RWPE2 (cell line): ENCODE measurements at regions not wholly inside any gene's neighbourhood (a gene's known extent, or its start where the extent isn't known, plus 50 kb on each side); places are given as distances from the start of the nearest gene placed in this dataset.

Experiments used
- ATAC-seq: fragments of 200-7000 bp; cut with Tn5 transposase; 3 replicates; pipeline ENCODE4 v1.9.1; 2021; ENCODE audit warnings: low read depth
- DNase-seq: peaks from one replicate; pipeline ENCODE4 v3.0.0-alpha.2; 2020; ENCODE audit warnings: low spot score
- H3K27ac ChIP-seq: fragments of 450-650 bp; 2 replicates; pipeline ENCODE4 v1.5.1; 2017; ENCODE audit warnings: mild to moderate bottlenecking; ENCODE audit not compliant: poor library complexity, severe bottlenecking
- H3K27me3 ChIP-seq: fragments of 250-450 bp; sonication (Bioruptor Pico); 2 replicates; pipeline ENCODE4 v1.5.1; 2021; ENCODE audit warnings: mild to moderate bottlenecking, moderate library complexity; ENCODE audit not compliant: insufficient read depth, poor library complexity, severe bottlenecking
- H3K36me3 ChIP-seq: fragments of 250-450 bp; sonication (Bioruptor Pico); 2 replicates; pipeline ENCODE4 v1.5.1; 2020; ENCODE audit warnings: low read depth, mild to moderate bottlenecking, moderate library complexity
- H3K4me1 ChIP-seq: fragments of 250-450 bp; sonication (Bioruptor Pico); 2 replicates; pipeline ENCODE4 v1.5.1; 2021; ENCODE audit warnings: mild to moderate bottlenecking, moderate library complexity; ENCODE audit not compliant: insufficient read depth, poor library complexity, severe bottlenecking
- H3K4me3 ChIP-seq: fragments of 250-450 bp; sonication (Bioruptor Pico); 2 replicates; pipeline ENCODE4 v1.5.1; 2021; ENCODE audit warnings: mild to moderate bottlenecking, moderate library complexity; ENCODE audit not compliant: severe bottlenecking
- H3K9me3 ChIP-seq: fragments of 250-450 bp; sonication (Bioruptor Pico); 2 replicates; pipeline ENCODE4 v1.5.1; 2021; ENCODE audit warnings: mild to moderate bottlenecking, moderate library complexity; ENCODE audit not compliant: severe bottlenecking
- TF ChIP-seq, protein P1 (sequence below): fragments of 450-650 bp; IDR thresholded peaks from one replicate; pipeline ENCODE4 v1.5.1; 2017; ENCODE audit warnings: mild to moderate bottlenecking, moderate library complexity; ENCODE audit not compliant: poor library complexity, severe bottlenecking

DNA sequence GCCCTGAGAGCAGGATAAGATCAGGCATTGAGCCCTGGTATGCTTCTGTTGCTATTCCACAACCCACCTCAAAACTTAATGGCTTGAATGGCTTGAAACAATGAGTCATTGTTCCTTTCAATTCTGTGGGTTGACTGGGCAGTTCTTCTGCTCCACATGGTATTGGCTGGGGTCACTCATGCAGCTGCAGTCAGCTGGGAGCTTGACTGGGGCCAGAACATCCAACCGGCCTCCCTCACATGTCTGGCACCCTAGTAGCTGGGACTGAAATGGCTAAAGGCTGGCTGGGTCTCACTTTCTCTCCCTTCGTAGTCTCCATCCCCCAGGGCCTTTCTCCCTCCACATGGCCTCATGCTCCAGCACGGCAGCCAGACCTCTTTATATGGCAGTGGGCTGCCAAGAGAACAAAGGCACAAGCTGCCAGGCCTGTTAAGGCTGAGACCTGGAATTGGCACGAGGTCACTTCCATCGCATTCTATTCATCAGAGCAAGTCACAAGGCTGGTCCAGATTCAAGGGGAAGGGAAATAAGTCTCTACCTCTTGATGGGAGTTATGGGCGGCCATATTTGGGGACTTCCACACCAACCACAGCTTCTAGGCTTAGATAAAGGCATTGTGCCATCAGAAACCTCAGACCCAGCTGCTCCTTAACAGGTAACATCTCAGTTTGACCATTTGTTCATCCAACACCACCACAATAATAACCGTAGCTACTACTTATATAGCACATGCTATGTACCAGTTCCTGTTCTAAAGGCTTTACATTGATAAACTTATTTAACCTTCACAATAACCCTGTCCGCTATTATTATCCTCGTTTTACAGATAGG is 159.7 kb upstream of the ATP6AP2 start:
- DNase-seq (no peak), ATAC-seq (no peak)
- TF ChIP-seq, protein P1, sequence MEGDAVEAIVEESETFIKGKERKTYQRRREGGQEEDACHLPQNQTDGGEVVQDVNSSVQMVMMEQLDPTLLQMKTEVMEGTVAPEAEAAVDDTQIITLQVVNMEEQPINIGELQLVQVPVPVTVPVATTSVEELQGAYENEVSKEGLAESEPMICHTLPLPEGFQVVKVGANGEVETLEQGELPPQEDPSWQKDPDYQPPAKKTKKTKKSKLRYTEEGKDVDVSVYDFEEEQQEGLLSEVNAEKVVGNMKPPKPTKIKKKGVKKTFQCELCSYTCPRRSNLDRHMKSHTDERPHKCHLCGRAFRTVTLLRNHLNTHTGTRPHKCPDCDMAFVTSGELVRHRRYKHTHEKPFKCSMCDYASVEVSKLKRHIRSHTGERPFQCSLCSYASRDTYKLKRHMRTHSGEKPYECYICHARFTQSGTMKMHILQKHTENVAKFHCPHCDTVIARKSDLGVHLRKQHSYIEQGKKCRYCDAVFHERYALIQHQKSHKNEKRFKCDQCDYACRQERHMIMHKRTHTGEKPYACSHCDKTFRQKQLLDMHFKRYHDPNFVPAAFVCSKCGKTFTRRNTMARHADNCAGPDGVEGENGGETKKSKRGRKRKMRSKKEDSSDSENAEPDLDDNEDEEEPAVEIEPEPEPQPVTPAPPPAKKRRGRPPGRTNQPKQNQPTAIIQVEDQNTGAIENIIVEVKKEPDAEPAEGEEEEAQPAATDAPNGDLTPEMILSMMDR, result no peak

DNA sequence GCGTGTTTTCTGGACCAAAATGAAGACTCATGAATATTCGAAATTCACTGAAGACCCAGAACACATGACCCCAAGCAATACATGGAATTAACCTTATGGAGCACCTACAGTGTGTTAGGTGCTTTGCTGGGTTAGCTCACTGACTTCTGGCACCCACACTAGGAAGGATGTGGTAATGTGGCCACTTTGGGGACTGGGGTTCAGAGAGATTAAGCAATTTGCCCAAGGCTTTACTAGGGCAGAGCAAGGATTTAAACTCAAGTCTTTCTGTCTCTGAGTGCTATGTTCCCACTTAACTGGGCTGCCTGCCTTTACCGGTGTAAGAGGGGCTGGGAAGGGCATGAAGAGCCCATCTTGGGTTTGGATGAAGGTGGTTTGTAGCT is 162.0 kb upstream of the ATP6AP2 start:
- Histone ChIP-seq H3K27ac (no peak overlapping the region), H3K4me1 (no peaks in the 10 kb centered on the region), H3K9me3 (no peaks in the 10 kb centered on the region), H3K36me3 (no peaks in the 10 kb centered on the region), H3K27me3 (no peaks in the 10 kb centered on the region), H3K4me3 (no peak overlapping the region)
- TF ChIP-seq, protein P1, result no peak
- DNase-seq (no peak), ATAC-seq (no peak)

More for the DNA sequence above, 159.7 kb upstream of the ATP6AP2 start:
- no peaks in the 10 kb centered on the region for H3K4me1 ChIP-seq
- H3K4me3 ChIP-seq, result no peak overlapping the region
- no peak overlapping the region for H3K27ac ChIP-seq
- no peaks in the 10 kb centered on the region for H3K36me3 ChIP-seq
- H3K9me3 ChIP-seq, result no peaks in the 10 kb centered on the region
- no peaks in the 10 kb centered on the region for H3K27me3 ChIP-seq

DNA sequence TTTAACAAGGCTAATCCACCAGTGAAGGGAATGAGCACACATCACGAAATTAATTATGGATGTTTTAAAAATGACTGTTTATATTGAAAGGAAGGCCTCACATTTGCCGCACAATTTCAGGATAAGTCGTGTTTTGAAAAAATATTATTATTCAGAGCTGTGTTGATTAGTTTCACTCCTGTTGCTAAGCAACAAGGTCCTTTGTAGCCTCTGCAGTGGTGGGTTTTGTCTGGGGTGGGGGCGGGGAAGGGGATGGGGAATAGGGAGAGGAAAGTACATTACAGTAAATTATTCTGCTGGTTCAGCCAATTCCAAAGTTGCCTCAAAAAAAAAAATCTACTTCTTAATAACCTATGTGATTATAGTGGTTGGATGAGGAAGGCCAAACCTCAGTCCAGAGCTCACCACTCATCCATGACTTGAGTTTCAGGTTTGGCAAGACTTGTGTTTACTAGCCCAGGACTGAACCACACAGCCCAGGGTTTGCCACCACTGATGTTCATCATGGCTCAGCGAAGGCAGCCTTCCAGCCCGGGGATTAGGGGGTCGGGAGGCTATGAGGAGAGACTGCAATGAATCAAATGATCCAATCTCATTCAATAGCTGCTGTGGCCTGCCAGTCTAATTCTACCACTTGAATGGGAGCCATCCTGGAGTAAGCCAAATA is 162.5 kb upstream of the ATP6AP2 start:
- Histone ChIP-seq H3K4me1 (no peaks in the 10 kb centered on the region), H3K27ac (no peak overlapping the region), H3K27me3 (no peaks in the 10 kb centered on the region), H3K4me3 (no peak overlapping the region), H3K9me3 (no peaks in the 10 kb centered on the region), H3K36me3 (no peaks in the 10 kb centered on the region)
- TF ChIP-seq, protein P1, result no peak
- no peak for ATAC-seq
- no peak for DNase-seq

DNA sequence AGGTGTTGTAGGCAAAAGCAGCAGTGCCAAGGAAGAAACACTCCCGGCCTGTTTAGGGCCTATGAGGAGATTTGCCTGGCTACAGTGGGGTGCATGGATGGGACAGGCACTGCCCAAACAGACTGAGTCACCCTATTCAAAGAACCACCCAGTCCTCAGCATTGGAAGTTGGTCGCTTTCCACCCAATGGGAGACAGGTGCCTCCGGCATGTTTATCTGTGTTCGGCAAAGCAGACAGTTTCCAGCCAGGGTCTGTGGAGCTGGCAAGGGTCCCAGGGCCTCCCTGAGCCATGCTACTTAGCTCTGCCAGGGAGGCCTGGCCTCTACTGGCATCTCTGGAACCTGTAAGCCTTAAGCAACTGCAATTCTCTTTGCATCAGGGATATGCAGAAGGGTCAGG is 165.1 kb upstream of the ATP6AP2 start:
- H3K9me3 ChIP-seq, result no peaks in the 10 kb centered on the region
- no peak overlapping the region for H3K27ac ChIP-seq
- TF ChIP-seq, protein P1, result no peak
- H3K4me3 ChIP-seq, result no peak overlapping the region
- H3K36me3 ChIP-seq, result no peaks in the 10 kb centered on the region
- H3K27me3 ChIP-seq, result no peaks in the 10 kb centered on the region
- ATAC-seq, result no peak
- DNase-seq, result no peak
- no peaks in the 10 kb centered on the region for H3K4me1 ChIP-seq

DNA sequence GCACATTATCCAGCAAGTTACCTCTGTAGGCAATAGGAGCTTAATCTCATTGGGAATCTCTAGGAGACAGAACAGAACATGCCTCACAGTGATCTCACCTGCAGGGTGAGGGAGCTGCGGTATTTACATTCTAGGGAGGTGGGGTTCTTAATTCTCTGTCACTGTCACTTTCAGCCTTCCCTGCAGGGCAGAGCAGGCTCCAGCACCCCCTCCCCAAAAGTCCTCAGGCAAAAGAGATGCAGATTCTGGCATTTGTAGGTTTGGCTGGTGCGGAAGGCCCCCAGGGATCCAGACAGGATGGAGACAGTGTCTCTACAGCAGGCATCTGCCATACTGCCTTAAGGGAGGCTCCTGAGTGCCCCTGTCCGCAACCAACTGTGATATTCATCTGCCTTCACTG is 166.4 kb upstream of the ATP6AP2 start:
- H3K27ac ChIP-seq, result no peak overlapping the region
- H3K4me1 ChIP-seq, result no peaks in the 10 kb centered on the region
- TF ChIP-seq, protein P1, result no peak
- no peaks in the 10 kb centered on the region for H3K36me3 ChIP-seq
- ATAC-seq (no peak), DNase-seq (no peak)
- no peaks in the 10 kb centered on the region for H3K27me3 ChIP-seq
- no peaks in the 10 kb centered on the region for H3K9me3 ChIP-seq
- H3K4me3 ChIP-seq, result no peak overlapping the region
